Stimulated activated CD4-positive, alpha-beta T cell treated with anti-CD3 and anti-CD28 coated beads, Interleukin-12 subunit alpha, Interleukin-12 subunit beta, amount 100 ng/mL, for 48 hours (primary cell): ENCODE measurements at regions not wholly inside any gene's neighbourhood (a gene's known extent, or its start where the extent isn't known, plus 50 kb on each side); places are given as distances from the start of the nearest gene placed in this dataset.

Source experiments
- DNase-seq, 3 donors: peaks; one replicate each; pipeline ENCODE4 v3.0.0-alpha.2; 2020; ENCODE audit warnings: low read depth in 2 of 3, low spot score in 1 of 3

DNA sequence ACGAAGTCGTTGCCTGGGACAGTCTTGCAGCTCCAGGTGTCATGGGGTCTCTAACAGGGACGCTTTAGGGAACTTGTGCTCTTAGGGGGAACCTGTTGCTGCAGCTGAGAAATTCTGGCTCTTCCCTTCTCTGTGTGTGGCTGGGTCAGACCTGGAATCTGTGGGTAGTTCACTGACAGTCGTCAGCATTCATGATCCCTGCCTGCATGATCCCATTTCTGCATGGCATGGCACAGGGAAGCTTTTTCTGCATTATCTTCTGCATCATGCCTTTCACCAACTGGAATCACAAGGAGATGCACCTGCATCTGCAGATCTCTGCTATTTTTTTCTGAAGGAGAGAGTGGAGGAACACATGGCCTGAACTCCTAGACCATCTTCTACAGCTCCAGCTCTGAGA lies 85.6 kb downstream of the SOX9 start:
- no peak for DNase-seq

DNA sequence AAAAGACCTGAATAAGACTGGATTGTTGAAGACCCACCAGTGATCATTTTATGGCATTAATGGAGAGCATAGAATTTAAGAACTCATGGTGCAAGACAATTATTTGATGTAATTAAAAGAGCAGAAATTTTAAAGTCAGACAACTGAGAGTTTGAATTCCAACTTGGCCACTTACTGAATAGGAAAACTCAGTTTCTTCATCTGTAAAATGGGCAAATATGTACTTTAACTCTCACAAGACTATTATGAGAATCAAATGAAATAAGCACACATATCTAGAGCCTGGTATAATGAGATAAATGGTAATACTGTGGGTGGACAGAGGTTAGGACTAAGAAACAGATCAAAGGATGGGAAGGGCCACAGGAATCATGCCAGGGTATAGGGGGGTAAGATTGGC lies 88.0 kb downstream of the SOX9 start:
- DNase-seq: no peak

DNA sequence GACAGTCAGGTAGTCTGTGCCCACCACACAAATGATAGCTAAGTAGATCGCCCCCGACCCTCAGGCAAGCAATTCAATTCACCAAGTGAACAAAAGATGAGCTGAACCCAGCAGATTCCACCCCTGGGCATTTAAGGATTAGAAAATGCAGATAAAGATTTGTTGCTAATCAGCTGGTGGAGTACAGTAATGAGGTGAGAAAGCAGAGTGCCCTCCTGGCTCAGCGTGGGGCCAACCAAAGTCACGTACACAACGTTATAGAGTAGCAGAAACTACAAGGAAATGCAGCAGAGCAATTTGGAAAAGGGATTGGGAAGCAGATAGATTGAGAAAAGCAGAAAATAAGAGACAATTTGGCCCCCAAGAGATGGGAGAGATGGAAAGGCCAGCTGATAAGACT lies 91.2 kb downstream of the SOX9 start:
- no peak for DNase-seq

DNA sequence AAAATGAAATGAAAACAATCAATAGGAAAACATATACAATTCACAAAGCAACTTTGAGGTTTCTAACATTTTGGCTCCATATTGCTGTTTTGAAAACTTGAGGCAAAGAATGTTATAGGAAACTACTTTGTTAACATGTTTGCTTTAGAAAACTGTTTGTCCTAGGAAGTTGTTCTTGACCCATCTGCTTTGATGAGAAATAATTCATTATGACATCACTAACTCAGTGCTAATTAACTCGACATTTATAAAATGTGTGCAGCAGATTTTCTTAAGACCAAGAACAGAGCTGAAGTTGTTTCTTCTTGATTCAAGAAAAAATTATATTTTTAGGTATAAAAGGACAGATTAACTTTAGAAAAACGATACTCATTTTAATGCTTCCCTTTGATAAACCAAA lies 94.7 kb downstream of the SOX9 start:
- no peak for DNase-seq

DNA sequence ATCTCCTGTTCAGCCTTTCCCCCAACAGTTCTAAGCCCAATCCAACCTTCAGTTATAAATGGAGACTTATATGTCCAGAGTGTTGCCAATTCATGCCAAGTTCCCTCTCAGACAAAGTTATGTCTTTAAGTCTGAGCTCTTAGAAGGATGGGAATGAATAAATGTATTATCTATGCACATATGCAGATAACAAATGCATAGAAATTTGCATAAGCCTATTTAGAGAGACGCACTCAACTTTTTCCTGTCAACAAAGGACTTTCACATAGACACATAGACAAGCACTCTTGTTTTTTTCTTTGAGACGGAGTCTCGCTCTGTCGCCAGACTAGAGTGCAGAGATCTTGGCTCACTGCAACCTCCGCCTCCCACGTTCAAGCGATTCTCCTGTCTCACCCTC lies 95.1 kb downstream of the SOX9 start:
- DNase-seq: no peak

DNA sequence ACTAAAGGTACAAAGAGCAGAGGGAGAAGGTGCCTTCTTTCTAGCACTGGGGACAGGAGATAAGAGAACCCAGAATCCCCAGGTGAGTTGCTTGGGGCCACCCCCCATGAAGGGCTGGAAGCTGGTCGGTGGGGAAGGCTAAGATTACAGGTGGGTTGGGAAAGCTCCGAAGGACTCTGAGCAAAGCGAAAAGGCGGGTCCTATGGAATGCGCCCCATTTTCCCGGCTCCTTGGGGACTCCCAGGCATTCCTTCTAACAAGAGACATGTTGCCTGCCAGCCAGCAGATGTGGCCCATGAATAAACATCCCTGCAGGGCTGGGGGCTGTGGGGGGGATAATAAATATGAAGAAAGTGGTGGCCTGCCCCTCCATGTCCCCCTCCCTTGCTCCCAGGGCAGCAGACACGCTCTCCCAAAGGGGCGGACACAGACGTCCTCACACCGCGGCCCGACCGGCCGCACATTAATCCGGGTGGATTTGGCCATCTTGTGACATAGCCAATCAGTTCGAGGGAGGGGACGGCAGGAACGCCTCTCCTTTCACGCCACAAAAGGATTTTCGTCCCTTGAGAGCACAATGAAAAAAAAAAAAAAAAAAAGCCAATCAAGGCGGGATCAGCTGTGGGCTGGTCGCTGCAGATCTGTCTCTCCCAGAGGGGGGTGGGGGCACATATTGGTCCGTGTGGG lies 98.5 kb downstream of the SOX9 start:
- no peak for DNase-seq

DNA sequence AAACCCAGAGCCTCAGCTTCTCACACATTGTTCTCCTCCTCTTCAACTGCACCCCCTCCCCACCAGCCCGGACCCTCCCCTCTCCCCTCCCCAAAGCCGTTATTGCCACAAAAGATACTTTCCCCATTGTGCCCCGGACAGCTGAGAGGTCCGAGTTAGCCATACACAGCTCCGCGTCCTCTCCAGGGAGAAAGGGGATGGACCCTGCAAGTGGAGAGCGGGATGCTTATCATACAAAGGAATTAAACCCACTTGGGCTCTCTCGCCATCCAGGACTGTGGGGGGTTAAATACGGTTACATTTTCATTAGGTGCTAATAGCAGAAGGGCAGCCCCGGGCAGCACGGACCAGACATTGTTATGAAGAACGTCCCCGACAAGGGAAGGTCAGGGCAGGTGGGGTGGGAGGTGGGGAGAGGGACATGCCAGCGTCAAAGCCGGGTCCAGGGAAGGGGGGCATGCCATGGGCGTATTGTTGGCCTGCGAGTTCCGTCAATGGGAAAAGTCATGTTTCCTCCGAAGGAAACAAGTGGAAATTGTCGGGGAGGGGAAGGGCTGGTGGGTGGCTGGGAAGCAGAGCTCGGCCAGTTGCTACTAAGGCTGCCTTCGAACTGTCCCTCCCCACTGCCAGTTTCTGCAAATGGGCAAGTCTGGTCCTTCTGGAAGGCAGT lies 99.1 kb downstream of the SOX9 start:
- no peak for DNase-seq

DNA sequence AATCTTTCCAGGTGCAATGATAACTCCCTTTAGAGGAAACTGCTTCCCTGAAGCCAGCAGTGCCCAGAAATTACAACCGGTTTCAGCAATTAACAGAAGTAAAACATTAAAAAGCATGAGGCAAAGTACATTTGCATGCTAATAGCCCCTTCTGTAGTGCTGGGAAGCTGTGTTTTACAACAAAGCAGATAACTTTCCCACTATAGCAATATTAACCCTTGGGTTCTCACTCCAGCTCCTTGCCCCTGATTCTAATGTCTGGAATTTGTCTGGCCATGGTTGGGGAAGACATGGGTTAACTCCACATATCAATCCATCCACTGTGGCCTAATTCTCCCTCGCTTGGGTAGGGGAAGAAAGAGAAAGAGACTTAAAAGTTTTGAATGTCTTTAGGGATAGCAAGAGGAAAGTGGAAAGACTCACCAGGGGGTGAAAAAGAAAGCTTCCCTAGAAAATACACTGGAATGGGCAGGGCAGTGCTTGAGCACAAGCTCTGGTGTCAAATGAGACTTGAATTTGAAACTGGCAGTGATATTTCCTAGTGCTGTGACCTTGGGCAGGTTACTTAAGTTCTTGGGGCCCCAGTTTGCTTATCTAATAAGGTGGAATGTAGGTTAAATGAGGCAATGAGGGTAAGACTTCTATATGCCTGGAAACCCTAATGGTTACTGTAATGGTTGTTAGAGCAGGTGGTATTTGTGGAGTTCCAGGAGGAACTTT lies 102.0 kb downstream of the SOX9 start:
- DNase-seq: no peak

DNA sequence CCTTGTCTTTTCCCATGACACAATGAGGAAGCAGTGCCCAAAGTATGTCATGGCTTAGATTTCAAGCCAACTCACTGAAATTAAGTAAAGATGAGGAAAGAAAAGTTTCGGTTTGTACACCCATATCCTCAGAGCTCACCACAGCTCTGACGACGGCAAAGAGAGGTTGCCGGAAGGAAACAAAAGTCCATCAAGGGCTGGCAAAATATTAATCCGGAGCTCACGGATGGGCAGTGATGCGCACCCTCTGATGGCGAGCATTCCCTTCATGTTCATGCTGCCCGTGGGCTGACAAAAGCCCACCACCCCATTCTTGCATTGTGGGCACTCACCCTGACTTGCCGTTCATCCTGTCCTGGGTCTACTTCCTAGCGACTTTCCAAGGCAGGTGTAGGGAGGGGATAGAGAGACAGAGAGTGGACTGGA lies 103.1 kb downstream of the SOX9 start:
- no peak for DNase-seq

DNA sequence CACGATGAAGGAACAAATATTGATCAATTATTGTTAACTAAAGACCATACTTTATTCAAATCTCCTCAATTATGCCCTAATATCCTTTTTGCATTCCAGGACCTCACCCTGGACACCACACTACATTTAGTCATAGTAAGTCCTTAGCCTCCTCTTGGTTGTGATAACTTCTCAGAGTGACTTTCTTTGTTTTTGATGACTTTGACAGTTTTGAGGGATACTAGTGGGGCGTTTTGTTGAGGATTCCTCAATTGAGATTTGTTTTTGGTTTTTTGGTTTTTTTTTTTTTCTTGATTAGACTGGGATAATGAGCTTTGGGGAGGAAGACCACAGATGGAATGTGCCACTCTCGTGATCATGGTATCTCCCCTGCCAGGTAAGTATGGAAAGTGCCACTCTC lies 105.5 kb downstream of the SOX9 start:
- DNase-seq: no peak

DNA sequence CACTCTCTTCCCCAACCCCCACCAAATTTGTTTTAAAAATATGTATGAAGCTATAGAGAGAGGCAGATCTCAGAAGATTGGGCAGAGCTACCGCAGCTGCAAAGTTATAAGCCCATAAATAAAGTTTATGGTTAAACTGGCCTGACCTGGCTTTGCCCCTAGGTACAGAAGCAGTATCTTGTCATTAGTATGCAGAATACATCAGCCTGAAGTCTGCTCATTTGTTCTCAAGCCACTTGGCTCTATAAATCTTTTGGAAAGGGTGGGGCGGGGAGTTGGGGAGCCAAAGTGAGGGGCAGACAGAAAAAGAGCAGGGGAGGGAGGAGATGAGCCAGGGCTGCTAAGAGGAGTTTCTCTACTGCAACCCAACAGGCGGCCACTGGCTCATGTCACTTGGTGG lies 113.2 kb downstream of the SOX9 start:
- DNase-seq: no peak

DNA sequence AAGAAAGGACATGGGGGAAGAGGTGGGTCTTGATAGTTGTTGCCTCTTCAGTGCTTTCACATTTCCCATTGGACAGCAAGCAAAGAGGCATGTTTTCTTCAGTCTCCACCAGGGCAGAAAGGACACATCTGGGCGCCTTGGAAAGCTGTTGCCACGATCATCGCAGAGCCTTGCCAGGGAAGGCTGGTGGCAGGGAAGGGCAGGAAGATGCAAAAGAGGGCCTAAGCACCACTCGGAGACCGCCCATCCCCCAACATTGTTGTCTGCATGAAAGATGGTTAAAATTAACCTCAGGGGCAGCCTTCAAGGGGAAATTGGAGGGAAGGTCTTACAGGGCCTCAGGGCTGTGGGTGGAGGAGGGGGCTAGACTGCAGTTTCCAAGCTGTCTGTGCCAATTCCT lies 114.2 kb downstream of the SOX9 start:
- DNase-seq: no peak

DNA sequence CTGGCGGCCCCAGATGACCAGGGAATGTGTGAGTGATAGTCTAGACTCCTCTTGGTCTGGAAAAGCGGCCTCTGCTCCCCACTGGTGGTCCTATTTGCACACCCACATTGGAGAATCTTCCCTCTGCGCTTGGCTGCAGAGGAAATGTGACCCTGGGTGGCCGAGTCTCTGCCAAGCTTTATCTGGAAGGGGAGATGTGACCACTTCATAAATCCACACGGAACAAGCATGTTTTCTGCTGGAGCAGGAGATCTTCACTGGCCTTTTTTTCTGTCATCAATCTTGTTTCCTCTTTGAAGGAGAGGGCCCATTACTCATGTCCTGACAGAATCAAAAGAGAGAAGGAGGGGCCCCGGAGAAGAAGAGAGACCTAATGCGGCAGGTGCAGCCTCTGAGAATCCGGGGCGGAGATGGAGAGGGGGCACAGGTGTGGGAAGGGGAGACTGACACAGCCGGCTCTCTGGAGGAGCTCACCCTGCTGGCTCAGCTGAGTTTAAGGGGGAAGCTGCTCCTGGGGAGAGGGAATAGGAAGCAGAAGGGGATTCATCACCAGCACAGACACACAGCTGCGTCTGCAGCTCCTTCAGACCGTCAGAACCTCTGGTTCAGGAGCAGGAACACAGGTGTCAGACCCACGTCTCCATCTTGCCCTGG lies 116.3 kb downstream of the SOX9 start:
- no peak for DNase-seq

DNA sequence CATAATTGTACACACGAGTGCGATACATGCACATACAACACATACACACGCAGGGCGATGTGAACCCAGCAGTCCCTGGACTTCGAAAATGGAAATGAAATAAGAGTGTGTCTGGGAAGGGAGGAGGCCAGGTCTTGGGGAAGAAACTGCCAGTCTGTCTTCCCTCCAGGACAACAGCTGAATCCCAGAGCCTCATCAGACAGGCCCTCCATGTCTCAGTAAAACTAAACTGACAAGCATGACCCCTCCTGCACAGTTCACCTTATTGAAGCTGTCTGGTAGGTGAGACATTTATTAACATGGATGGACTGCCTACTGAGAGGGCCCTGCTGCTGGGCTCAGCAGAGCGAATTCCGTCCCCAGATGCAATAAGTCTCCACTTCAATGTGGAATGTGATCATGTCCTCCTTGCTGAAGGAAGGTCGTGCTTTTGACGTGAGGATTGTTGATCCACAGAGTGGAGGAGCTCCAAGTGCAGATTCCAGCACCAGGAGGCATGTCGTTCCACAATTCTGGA lies 117.4 kb downstream of the SOX9 start:
- no peak for DNase-seq

DNA sequence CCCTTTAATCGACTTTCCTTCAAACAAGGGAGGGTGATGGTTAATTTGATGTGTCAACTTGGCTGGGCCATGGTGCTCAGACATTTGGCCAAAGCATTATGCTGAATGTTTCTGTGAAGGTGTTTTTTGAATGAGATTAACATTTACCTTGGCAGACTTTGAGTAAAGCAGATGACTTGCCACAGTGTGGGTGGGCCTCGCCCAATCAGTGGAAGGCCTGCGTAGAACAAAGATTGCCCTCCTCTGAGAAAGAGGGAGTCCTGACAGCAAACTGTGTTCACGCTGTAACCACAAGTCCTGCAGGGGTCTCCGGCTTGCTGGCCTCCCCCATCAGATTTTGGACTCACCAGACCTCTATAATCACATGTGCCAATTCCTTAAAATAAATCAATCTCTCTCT lies 118.7 kb downstream of the SOX9 start:
- DNase-seq: no peak

DNA sequence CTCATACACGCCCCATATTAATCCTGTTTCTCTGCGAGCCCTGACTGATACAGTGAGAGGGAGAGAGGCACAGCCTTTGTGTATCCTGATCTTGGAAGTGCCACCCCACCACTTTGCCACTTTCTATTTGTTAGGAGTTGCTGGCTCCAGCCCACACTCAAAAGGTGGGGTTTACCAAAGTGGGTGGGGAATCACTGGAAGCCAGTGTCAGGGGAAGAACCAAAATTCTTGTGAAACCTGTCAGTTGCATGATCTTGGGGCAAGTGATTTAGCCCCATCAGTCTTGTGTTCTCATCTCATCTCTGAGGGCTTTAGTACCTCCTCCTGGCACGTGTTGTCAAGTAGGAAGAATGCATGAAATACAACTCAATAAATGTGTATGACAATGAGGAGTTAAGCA lies 119.5 kb downstream of the SOX9 start:
- no peak for DNase-seq

DNA sequence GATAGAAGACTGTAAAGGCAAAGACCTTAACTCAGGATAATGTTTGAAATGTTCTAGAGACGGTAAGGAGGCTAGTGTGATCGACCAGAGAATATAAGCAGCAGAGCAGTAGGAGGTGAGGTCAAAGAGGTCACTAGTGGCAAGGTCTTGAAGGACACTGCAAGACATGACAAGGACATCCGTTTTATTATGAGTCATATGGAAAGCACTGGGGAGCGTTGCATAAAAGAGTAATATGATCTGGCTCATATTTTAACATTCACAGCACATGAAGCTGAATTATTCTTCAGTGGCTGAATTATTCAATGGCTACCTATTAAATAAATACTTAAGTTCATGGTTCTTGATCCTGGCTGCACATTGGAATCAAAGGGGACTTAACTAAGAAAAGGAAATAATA lies 123.7 kb downstream of the SOX9 start:
- no peak for DNase-seq

DNA sequence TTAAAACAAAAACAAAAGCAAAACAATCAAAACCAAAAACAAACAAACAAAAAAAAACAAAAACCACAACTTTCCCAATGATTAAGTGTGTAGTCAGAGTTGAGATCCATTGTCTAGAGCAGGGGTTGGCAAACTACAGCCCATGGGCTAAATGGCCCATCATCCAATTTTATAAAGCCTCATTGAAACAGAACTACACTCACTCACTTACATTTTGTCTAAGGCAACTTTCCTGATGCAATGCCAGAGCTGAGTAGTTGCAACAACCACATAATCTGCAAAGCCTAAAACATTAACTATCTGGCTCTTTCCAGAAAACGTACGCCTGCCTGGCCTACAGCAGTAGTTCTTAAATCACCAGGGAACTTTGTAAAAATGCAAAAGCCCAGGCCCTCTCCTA lies 124.1 kb downstream of the SOX9 start:
- no peak for DNase-seq

DNA sequence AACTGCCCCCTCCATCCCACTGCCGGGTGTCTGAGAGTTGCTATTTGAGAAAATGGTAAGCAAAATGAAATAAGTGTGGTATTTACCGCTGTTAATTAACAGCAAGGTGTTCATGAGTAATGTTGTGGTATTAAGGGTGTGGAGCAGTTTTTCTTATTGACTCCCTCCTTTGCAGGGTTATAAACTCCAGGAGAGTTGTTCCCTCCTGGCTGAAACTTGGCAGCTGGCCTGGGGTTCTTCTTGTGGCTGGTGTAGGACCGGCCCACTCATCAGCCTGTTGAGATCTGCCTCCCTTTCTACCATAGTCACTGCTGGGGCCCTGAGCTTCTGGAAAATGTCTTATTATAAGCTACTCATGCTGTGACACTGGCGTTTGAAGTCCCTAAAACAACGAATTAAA lies 128.6 kb downstream of the SOX9 start:
- DNase-seq: no peak

DNA sequence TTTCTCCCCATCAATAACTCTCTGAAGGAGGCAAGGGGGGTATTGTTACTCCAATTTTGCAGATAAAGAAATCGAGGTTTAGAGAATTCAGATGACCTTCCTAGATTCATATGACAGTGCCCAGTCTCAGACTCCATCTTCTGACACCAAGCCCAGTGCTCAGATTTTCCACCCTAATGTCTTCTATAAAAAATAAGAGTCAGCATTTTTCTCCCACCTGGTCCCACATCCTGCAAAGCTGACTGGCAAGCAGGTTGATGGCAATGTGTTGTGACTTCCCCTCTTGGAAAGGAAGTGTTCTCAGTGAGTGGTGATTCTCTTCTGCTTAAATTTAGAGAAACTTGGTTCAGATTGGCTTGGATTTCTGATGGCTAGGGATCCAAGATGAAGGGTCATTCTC lies 129.4 kb downstream of the SOX9 start:
- DNase-seq: no peak

DNA sequence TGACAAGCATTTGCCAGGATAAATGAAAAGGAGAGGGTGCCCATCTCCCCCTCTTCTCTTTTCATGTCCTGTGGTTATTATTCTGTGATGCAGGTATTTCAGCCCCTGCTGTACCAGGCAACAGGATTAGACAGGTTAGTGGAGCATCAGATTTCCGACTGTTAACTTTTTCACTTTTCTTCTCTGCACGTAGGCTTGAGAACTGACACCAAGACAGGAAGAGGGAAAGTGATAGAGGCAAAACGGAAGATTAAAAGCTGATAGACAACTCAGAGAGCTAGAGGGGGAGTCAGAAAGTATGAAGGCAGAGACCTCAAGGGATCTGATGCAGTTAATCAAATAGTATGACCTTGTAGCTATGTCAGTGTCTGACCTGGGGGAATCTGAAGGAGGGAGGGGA lies 132.8 kb downstream of the SOX9 start:
- DNase-seq: no peak
